HL-60 (cell line): ENCODE measurements at regions not wholly inside any gene's neighbourhood (a gene's known extent, or its start where the extent isn't known, plus 50 kb on each side); places are given as distances from the start of the nearest gene placed in this dataset.

Source experiments
- DNase-seq, 2 experiments: peaks; one replicate each; pipeline ENCODE4 v3.0.0-alpha.2; 2010 to 2020; ENCODE audit warnings: low read depth in 1 of 2, low spot score in 1 of 2
- H3K27ac ChIP-seq: fragments of 250-450 bp; sonication (Bioruptor Pico); replicated peaks from 2 replicates; pipeline ENCODE4 v1.5.1; 2020; ENCODE audit warnings: mild to moderate bottlenecking, moderate library complexity
- H3K27me3 ChIP-seq: fragments of 250-450 bp; sonication (Bioruptor Pico); 2 replicates; pipeline ENCODE4 v1.5.1; 2021; ENCODE audit warnings: mild to moderate bottlenecking, moderate library complexity; ENCODE audit not compliant: insufficient read depth, poor library complexity, severe bottlenecking
- H3K4me3 ChIP-seq: replicated peaks from 2 replicates; pipeline ENCODE4 v1.5.1; 2011; ENCODE audit warnings: mild to moderate bottlenecking, control low read depth, low read length; ENCODE audit not compliant: insufficient read depth
- GABPA ChIP-seq: IDR thresholded peaks from 2 replicates; pipeline ENCODE4 v1.6.1; 2012; ENCODE audit warnings: low read depth
- POLR2AphosphoS5 ChIP-seq: IDR thresholded peaks from 2 replicates; pipeline ENCODE4 v1.6.1; 2012; ENCODE audit warnings: low read depth
- SPI1 ChIP-seq: IDR thresholded peaks from 2 replicates; pipeline ENCODE4 v1.6.1; 2012; ENCODE audit warnings: low read depth, mild to moderate bottlenecking, borderline replicate concordance
- TF ChIP-seq, protein P1 (sequence below): IDR thresholded peaks from one replicate; pipeline ENCODE4 v1.5.1; 2011; ENCODE audit warnings: low read length, control low read depth, inconsistent platforms; ENCODE audit not compliant: insufficient read depth
- TF ChIP-seq, protein P2 (sequence below): IDR thresholded peaks from 2 replicates; pipeline ENCODE4 v1.6.1; 2012; ENCODE audit warnings: low read depth; ENCODE audit not compliant: insufficient replicate concordance

DNA sequence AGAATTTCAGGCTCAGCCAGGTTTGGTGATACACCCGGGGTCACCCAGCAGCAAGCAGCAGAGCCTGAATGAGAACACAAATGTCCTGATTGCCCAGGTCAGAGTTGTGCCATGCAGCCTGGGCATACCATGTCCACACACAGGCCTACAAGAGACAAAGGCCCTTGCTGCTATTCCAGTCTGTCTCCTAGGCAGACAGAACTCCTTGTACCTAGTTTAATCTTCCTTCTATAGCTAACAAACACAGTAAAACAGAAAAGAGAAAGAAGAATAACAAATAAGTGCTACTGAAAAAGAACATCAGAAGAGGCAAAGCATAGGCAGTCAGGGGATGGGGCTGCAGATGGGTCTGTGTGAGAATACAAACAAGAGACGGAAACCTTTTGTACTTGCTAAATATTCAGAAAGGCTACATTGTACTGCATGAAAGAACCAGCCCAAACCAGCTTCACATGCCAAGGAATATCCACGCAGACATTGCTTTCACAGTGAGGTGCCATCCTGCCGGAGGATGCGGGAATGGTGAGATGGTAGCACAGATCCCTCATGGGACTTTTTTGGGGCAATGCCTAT, 401.7 kb downstream of the OMA1 start:
- H3K4me3 ChIP-seq: no peak overlapping the region
- DNase-seq: no peak
- H3K27me3 ChIP-seq: no peaks in the 10 kb centered on the region
- no peak overlapping the region for H3K27ac ChIP-seq
- TF ChIP-seq GABPA (no peak), POLR2AphosphoS5 (no peak), SPI1 (no peak)
- TF ChIP-seq, protein P1, sequence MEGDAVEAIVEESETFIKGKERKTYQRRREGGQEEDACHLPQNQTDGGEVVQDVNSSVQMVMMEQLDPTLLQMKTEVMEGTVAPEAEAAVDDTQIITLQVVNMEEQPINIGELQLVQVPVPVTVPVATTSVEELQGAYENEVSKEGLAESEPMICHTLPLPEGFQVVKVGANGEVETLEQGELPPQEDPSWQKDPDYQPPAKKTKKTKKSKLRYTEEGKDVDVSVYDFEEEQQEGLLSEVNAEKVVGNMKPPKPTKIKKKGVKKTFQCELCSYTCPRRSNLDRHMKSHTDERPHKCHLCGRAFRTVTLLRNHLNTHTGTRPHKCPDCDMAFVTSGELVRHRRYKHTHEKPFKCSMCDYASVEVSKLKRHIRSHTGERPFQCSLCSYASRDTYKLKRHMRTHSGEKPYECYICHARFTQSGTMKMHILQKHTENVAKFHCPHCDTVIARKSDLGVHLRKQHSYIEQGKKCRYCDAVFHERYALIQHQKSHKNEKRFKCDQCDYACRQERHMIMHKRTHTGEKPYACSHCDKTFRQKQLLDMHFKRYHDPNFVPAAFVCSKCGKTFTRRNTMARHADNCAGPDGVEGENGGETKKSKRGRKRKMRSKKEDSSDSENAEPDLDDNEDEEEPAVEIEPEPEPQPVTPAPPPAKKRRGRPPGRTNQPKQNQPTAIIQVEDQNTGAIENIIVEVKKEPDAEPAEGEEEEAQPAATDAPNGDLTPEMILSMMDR: no peak
- TF ChIP-seq, protein P2, sequence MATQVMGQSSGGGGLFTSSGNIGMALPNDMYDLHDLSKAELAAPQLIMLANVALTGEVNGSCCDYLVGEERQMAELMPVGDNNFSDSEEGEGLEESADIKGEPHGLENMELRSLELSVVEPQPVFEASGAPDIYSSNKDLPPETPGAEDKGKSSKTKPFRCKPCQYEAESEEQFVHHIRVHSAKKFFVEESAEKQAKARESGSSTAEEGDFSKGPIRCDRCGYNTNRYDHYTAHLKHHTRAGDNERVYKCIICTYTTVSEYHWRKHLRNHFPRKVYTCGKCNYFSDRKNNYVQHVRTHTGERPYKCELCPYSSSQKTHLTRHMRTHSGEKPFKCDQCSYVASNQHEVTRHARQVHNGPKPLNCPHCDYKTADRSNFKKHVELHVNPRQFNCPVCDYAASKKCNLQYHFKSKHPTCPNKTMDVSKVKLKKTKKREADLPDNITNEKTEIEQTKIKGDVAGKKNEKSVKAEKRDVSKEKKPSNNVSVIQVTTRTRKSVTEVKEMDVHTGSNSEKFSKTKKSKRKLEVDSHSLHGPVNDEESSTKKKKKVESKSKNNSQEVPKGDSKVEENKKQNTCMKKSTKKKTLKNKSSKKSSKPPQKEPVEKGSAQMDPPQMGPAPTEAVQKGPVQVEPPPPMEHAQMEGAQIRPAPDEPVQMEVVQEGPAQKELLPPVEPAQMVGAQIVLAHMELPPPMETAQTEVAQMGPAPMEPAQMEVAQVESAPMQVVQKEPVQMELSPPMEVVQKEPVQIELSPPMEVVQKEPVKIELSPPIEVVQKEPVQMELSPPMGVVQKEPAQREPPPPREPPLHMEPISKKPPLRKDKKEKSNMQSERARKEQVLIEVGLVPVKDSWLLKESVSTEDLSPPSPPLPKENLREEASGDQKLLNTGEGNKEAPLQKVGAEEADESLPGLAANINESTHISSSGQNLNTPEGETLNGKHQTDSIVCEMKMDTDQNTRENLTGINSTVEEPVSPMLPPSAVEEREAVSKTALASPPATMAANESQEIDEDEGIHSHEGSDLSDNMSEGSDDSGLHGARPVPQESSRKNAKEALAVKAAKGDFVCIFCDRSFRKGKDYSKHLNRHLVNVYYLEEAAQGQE: no peak

DNA sequence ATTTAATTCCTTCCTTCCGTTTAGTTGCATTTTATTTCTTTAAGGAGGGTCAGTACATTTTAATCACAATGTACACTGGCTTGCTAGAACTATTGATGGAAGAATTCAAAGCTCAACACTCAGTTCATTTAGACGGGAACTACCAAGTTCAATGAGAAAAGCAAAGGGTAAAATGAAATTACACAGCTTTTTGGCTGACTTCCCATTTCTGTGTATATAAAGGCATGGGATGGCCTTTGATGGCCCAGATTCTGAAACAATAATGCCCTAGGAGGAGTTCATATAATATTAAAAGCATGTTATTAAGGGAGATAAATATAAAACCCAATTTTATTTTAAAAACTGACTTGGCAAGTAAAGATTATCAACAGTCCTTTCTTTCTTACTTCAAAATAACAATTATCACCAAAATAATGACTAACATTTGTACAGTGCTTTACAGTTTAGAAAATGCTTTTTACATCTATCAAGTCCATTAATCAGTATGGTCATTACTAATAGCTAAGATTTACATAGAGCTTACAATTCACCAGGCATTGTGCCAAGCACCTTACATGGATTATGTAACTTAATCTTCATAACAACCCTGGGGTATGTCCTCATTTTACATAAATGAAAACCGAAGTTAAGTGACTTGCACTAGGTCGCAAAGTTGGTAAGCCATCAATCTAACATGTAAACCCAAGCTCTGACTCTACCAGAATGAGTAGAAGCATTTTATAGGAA, 402.4 kb downstream of the OMA1 start:
- no peaks in the 10 kb centered on the region for H3K27me3 ChIP-seq
- TF ChIP-seq, protein P2: no peak
- no peak for TF ChIP-seq GABPA
- no peak for TF ChIP-seq POLR2AphosphoS5
- no peak for TF ChIP-seq SPI1
- TF ChIP-seq, protein P1: no peak
- no peak overlapping the region for H3K4me3 ChIP-seq
- no peak overlapping the region for H3K27ac ChIP-seq
- no peak for DNase-seq

DNA sequence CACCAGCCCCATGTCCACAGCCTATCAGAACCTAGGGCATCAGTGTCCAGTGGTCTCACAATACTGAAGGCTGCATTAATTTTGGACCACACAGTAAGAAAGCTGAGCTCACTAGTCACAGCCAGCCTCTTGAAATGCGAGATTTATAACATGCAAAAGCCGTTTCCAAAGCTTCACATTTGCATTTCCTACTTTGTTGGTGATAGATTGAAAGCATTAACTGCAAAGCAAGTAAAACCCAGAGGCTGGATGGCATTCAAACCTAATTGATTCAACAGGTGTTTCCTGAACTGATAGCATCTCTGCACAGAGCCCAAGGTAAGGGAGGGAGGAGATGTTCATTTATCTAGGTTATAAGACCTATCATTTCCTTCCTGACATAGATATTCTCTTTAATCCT, 410.1 kb downstream of the OMA1 start:
- Histone ChIP-seq H3K4me3 (no peak overlapping the region), H3K27ac (no peak overlapping the region), H3K27me3 (no peaks in the 10 kb centered on the region)
- TF ChIP-seq GABPA: no peak
- TF ChIP-seq, protein P2: no peak
- TF ChIP-seq, protein P1: no peak
- TF ChIP-seq POLR2AphosphoS5: no peak
- TF ChIP-seq SPI1: no peak
- DNase-seq: no peak
